ENCODE measurements at regions not wholly inside any gene's neighbourhood (a gene's known extent, or its start where the extent isn't known, plus 50 kb on each side); places are given as distances from the start of the nearest gene placed in this dataset.

GRCh38 chr3:28674212-28674611 lies 325.6 kb upstream of the AZI2 start:
- no peak overlapping the region for H3K27ac Mint-ChIP-seq
- no peaks in the 10 kb centered on the region for H3K36me3 Mint-ChIP-seq
- no peaks in the 10 kb centered on the region for H3K4me1 Mint-ChIP-seq (ENCODE audit: low read depth)
- H3K27me3 Mint-ChIP-seq, result peaks cover 5% of the 10 kb centered on the region
- H3K4me3 Mint-ChIP-seq, result no peak overlapping the region
- no peaks in the 10 kb centered on the region for H3K9me3 Mint-ChIP-seq (ENCODE audit: low read depth)

GRCh38 chr3:28677581-28677980 lies 329.0 kb upstream of the AZI2 start:
- Mint-ChIP-seq H3K4me1 (ENCODE audit: low read depth) (no peaks in the 10 kb centered on the region), H3K9me3 (ENCODE audit: low read depth) (no peaks in the 10 kb centered on the region), H3K27ac (no peak overlapping the region), H3K36me3 (no peaks in the 10 kb centered on the region), H3K4me3 (no peak overlapping the region), H3K27me3 (peaks cover 4% of the 10 kb centered on the region)

GRCh38 chr3:28678086-28678485 lies 329.5 kb upstream of the AZI2 start:
- no peaks in the 10 kb centered on the region for H3K4me1 Mint-ChIP-seq (ENCODE audit: low read depth)
- no peaks in the 10 kb centered on the region for H3K36me3 Mint-ChIP-seq
- H3K27me3 Mint-ChIP-seq, result peaks cover 4% of the 10 kb centered on the region
- H3K9me3 Mint-ChIP-seq (ENCODE audit: low read depth), result no peaks in the 10 kb centered on the region
- H3K4me3 Mint-ChIP-seq, result no peak overlapping the region
- H3K27ac Mint-ChIP-seq, result no peak overlapping the region

GRCh38 chr3:28680050-28680449 lies 331.4 kb upstream of the AZI2 start:
- Mint-ChIP-seq H3K9me3 (ENCODE audit: low read depth) (no peaks in the 10 kb centered on the region), H3K27me3 (peaks cover 4% of the 10 kb centered on the region), H3K4me1 (ENCODE audit: low read depth) (no peaks in the 10 kb centered on the region), H3K36me3 (no peaks in the 10 kb centered on the region), H3K27ac (no peak overlapping the region), H3K4me3 (no peak overlapping the region)

- no peak overlapping the region for H3K4me3 Mint-ChIP-seq
- H3K27ac Mint-ChIP-seq, result no peak overlapping the region
- no peaks in the 10 kb centered on the region for H3K36me3 Mint-ChIP-seq
- no peaks in the 10 kb centered on the region for H3K4me1 Mint-ChIP-seq (ENCODE audit: low read depth)
- H3K9me3 Mint-ChIP-seq (ENCODE audit: low read depth), result no peaks in the 10 kb centered on the region
- H3K27me3 Mint-ChIP-seq, result peaks cover 5% of the 10 kb centered on the region
These were observed 333.5 kb upstream of the AZI2 start for GRCh38 chr3:28682121-28682520.

GRCh38 chr3:28690176-28690575 lies 341.6 kb upstream of the AZI2 start:
- Mint-ChIP-seq H3K36me3 (no peaks in the 10 kb centered on the region), H3K4me3 (no peak overlapping the region), H3K27me3 (peaks cover 3% of the 10 kb centered on the region), H3K27ac (no peak overlapping the region), H3K4me1 (ENCODE audit: low read depth) (no peaks in the 10 kb centered on the region), H3K9me3 (ENCODE audit: low read depth) (no peaks in the 10 kb centered on the region)

GRCh38 chr3:28698706-28699105 lies 350.1 kb upstream of the AZI2 start:
- Mint-ChIP-seq H3K9me3 (ENCODE audit: low read depth) (no peaks in the 10 kb centered on the region), H3K27ac (no peak overlapping the region), H3K27me3 (no peaks in the 10 kb centered on the region), H3K36me3 (no peaks in the 10 kb centered on the region), H3K4me3 (no peak overlapping the region), H3K4me1 (ENCODE audit: low read depth) (no peaks in the 10 kb centered on the region)

- Mint-ChIP-seq H3K27me3 (no peaks in the 10 kb centered on the region), H3K4me1 (ENCODE audit: low read depth) (no peaks in the 10 kb centered on the region), H3K36me3 (no peaks in the 10 kb centered on the region), H3K4me3 (no peak overlapping the region), H3K9me3 (ENCODE audit: low read depth) (no peaks in the 10 kb centered on the region), H3K27ac (no peak overlapping the region)
These were observed 350.7 kb upstream of the AZI2 start for GRCh38 chr3:28699283-28699682.

GRCh38 chr3:28700728-28701127 lies 352.1 kb upstream of the AZI2 start:
- Mint-ChIP-seq H3K4me3 (no peak overlapping the region), H3K9me3 (ENCODE audit: low read depth) (no peaks in the 10 kb centered on the region), H3K27ac (no peak overlapping the region), H3K4me1 (ENCODE audit: low read depth) (no peaks in the 10 kb centered on the region), H3K27me3 (no peaks in the 10 kb centered on the region), H3K36me3 (no peaks in the 10 kb centered on the region)

- Mint-ChIP-seq H3K4me1 (ENCODE audit: low read depth) (no peaks in the 10 kb centered on the region), H3K4me3 (no peak overlapping the region), H3K9me3 (ENCODE audit: low read depth) (no peaks in the 10 kb centered on the region), H3K36me3 (no peaks in the 10 kb centered on the region), H3K27me3 (no peaks in the 10 kb centered on the region), H3K27ac (no peak overlapping the region)
These were observed 355.2 kb upstream of the AZI2 start for GRCh38 chr3:28703843-28704242.

GRCh38 chr3:28711293-28711692 lies 362.7 kb upstream of the AZI2 start:
- H3K36me3 Mint-ChIP-seq, result no peaks in the 10 kb centered on the region

GRCh38 chr3:28716939-28717338 lies 368.3 kb upstream of the AZI2 start:
- Mint-ChIP-seq H3K9me3 (ENCODE audit: low read depth) (no peaks in the 10 kb centered on the region), H3K4me1 (ENCODE audit: low read depth) (no peaks in the 10 kb centered on the region), H3K4me3 (no peak overlapping the region), H3K36me3 (no peaks in the 10 kb centered on the region), H3K27ac (no peak overlapping the region), H3K27me3 (no peaks in the 10 kb centered on the region)

More at GRCh38 chr3:28711293-28711692, 362.7 kb upstream of the AZI2 start:
- no peak overlapping the region for H3K4me3 Mint-ChIP-seq
- H3K4me1 Mint-ChIP-seq (ENCODE audit: low read depth), result no peaks in the 10 kb centered on the region
- no peaks in the 10 kb centered on the region for H3K27me3 Mint-ChIP-seq
- H3K27ac Mint-ChIP-seq, result no peak overlapping the region
- no peaks in the 10 kb centered on the region for H3K9me3 Mint-ChIP-seq (ENCODE audit: low read depth)

GRCh38 chr3:28718074-28718849 lies 369.6 kb upstream of the AZI2 start:
- H3K4me1 Mint-ChIP-seq (ENCODE audit: low read depth), result no peaks in the 10 kb centered on the region
- H3K27ac Mint-ChIP-seq, result no peak overlapping the region
- no peaks in the 10 kb centered on the region for H3K9me3 Mint-ChIP-seq (ENCODE audit: low read depth)
- H3K36me3 Mint-ChIP-seq, result no peaks in the 10 kb centered on the region
- H3K4me3 Mint-ChIP-seq, result no peak overlapping the region
- H3K27me3 Mint-ChIP-seq, result peaks cover 2% of the 10 kb centered on the region

- no peak overlapping the region for H3K4me3 Mint-ChIP-seq
- peaks cover 2% of the 10 kb centered on the region for H3K27me3 Mint-ChIP-seq
These were observed 378.2 kb upstream of the AZI2 start for GRCh38 chr3:28726840-28727239.

GRCh38 chr3:28727307-28727706 lies 378.7 kb upstream of the AZI2 start:
- H3K27ac Mint-ChIP-seq, result no peak overlapping the region
- H3K4me3 Mint-ChIP-seq, result no peak overlapping the region
- H3K27me3 Mint-ChIP-seq, result no peaks in the 10 kb centered on the region
- no peaks in the 10 kb centered on the region for H3K36me3 Mint-ChIP-seq
- no peaks in the 10 kb centered on the region for H3K9me3 Mint-ChIP-seq (ENCODE audit: low read depth)
- H3K4me1 Mint-ChIP-seq (ENCODE audit: low read depth), result no peaks in the 10 kb centered on the region

More at GRCh38 chr3:28726840-28727239, 378.2 kb upstream of the AZI2 start:
- Mint-ChIP-seq H3K36me3 (no peaks in the 10 kb centered on the region), H3K4me1 (ENCODE audit: low read depth) (no peaks in the 10 kb centered on the region), H3K9me3 (ENCODE audit: low read depth) (no peaks in the 10 kb centered on the region), H3K27ac (no peak overlapping the region)

GRCh38 chr3:28738425-28738824 lies 389.8 kb upstream of the AZI2 start:
- Mint-ChIP-seq H3K27me3 (peaks cover 8% of the 10 kb centered on the region), H3K36me3 (no peaks in the 10 kb centered on the region), H3K4me1 (ENCODE audit: low read depth) (no peaks in the 10 kb centered on the region), H3K4me3 (no peak overlapping the region), H3K9me3 (ENCODE audit: low read depth) (peaks cover 19% of the 10 kb centered on the region), H3K27ac (no peak overlapping the region)

All from activated naive CD8-positive, alpha-beta T cell (primary cell).